ENCODE measurements at regions not wholly inside any gene's neighbourhood (a gene's known extent, or its start where the extent isn't known, plus 50 kb on each side); places are given as distances from the start of the nearest gene placed in this dataset.

DNA sequence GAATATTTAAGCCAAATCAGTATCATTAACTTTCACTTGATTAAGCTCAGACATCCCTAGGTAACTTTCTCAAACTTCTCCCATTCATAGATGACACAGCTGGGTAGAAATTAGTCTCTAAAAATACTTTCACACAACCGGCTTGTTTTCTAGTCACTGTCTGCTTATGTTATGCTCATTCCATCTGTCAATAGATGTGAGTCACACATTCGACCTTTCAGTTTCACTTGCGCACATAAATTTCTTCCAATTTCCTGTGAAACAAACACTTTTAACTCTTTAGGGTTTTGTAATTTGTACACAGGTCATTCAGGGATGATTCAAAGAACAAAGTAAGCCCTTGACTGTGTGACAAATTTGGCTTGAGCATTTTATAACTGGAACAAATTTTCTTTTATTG is 723.0 kb downstream of the KCNA4 start:
- Mint-ChIP-seq H3K27me3 (ENCODE audit: low read depth, poor library complexity) (no peaks in the 10 kb centered on the region), H3K4me1 (no peaks in the 10 kb centered on the region), H3K27ac (no peak overlapping the region), H3K36me3 (ENCODE audit: low read depth) (no peaks in the 10 kb centered on the region), H3K9me3 (no peaks in the 10 kb centered on the region), H3K4me3 (no peak overlapping the region)
- no peak for DNase-seq
- TF ChIP-seq, protein P1, sequence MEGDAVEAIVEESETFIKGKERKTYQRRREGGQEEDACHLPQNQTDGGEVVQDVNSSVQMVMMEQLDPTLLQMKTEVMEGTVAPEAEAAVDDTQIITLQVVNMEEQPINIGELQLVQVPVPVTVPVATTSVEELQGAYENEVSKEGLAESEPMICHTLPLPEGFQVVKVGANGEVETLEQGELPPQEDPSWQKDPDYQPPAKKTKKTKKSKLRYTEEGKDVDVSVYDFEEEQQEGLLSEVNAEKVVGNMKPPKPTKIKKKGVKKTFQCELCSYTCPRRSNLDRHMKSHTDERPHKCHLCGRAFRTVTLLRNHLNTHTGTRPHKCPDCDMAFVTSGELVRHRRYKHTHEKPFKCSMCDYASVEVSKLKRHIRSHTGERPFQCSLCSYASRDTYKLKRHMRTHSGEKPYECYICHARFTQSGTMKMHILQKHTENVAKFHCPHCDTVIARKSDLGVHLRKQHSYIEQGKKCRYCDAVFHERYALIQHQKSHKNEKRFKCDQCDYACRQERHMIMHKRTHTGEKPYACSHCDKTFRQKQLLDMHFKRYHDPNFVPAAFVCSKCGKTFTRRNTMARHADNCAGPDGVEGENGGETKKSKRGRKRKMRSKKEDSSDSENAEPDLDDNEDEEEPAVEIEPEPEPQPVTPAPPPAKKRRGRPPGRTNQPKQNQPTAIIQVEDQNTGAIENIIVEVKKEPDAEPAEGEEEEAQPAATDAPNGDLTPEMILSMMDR (IDR thresholded peaks at IDR 0.05): no peak

DNA sequence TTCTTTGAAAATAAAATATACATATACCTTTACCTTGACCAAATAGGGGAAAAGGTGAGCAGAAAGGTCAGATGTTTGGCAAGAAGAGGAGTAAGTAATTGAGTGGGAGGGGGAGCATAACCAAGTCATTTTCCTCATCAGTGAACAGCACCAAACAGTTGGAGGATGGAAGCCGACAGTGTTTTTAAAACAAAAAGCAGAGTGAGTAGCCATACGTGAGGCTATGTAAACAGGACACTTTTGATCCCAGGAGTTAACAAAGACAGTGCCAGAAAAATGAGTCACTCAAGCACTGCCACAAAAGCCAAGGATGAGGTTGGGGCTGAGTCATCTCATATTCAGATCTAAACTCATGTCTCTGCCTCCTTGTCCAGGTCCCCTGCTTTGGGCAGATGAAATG is 734.7 kb downstream of the KCNA4 start:
- no peaks in the 10 kb centered on the region for H3K36me3 Mint-ChIP-seq (ENCODE audit: low read depth)
- TF ChIP-seq, protein P1 (IDR thresholded peaks at IDR 0.05): no peak
- no peaks in the 10 kb centered on the region for H3K9me3 Mint-ChIP-seq
- H3K4me1 Mint-ChIP-seq: peaks cover 14% of the 10 kb centered on the region
- DNase-seq: no peak
- H3K27me3 Mint-ChIP-seq (ENCODE audit: low read depth, poor library complexity): peaks cover 2% of the 10 kb centered on the region
- H3K27ac Mint-ChIP-seq: peak overlapping the region; percentile 43
- no peak overlapping the region for H3K4me3 Mint-ChIP-seq

DNA sequence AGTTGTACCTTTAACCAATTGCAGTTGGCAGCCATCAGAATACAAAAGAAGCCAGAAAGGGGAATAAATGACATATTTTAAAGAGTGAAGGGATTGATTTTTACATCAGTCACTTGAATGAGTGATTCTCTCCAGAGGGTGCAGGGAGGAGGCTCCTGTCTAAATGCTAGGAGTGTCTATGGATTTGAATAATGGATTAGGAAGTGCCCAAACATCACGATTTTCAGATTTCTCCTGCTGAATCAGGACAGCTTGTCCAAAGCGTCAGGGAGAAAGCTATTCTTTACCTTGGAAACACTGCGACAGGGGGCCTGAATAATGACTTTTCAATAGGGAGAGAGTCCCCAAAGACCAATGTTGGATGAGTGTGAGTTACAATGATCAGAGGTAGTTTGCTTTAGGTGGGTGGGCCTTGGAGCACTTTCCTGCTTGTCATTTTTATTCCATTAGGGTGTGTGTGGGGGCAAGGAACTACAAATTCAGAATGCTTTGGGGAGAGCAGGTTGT is 735.5 kb downstream of the KCNA4 start:
- TF ChIP-seq, protein P1 (IDR thresholded peaks at IDR 0.05): no peak
- H3K27ac Mint-ChIP-seq: no peak overlapping the region

DNA sequence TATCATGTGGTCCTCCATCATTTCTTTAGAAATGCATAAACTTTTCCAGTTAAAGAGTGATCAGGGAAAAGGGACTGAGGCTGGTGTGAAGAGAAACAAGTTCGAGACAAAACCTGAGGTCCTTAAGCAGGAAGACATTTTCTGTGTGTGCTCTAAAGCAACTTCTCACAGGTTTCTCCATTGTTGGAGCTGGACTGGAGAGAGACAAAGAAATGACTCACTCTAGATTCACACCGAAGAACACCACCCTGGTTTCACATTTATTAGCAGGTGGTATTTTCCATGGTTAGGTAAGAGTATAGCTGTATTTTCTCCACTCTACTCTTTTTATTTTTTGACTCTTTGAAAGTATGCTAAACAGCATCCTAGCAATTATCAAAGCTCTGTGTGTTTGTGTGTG is 736.4 kb downstream of the KCNA4 start:
- Mint-ChIP-seq H3K4me1 (peaks cover 14% of the 10 kb centered on the region), H3K9me3 (no peaks in the 10 kb centered on the region), H3K36me3 (ENCODE audit: low read depth) (no peaks in the 10 kb centered on the region), H3K4me3 (no peak overlapping the region), H3K27me3 (ENCODE audit: low read depth, poor library complexity) (no peaks in the 10 kb centered on the region), H3K27ac (no peak overlapping the region)
- TF ChIP-seq, protein P1 (IDR thresholded peaks at IDR 0.05): no peak
- DNase-seq: no peak

More for the DNA sequence above, 735.5 kb downstream of the KCNA4 start:
- peaks cover 14% of the 10 kb centered on the region for H3K4me1 Mint-ChIP-seq
- no peaks in the 10 kb centered on the region for H3K27me3 Mint-ChIP-seq (ENCODE audit: low read depth, poor library complexity)
- no peaks in the 10 kb centered on the region for H3K9me3 Mint-ChIP-seq
- no peak overlapping the region for H3K4me3 Mint-ChIP-seq
- no peaks in the 10 kb centered on the region for H3K36me3 Mint-ChIP-seq (ENCODE audit: low read depth)
- DNase-seq: no peak

DNA sequence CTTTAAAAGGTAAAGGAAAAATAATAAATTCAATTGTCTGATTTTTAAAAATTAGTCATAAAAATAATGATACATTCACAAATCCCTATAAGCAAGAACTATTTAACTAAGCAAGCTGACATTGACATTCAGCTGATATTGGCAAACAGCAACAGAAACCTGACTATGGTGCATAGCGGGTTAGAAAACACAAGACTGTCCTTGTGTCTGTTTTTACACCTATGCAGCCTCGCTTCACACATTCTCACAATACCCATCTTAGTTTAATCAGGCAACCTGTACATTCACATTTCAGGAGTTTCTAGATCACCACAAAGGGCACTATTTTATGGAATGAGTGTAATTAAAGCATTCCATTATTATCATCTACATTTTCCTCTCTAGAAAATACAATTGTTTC is 737.1 kb downstream of the KCNA4 start:
- no peaks in the 10 kb centered on the region for H3K27me3 Mint-ChIP-seq (ENCODE audit: low read depth, poor library complexity)
- no peak overlapping the region for H3K4me3 Mint-ChIP-seq
- TF ChIP-seq, protein P1 (IDR thresholded peaks at IDR 0.05): no peak
- H3K9me3 Mint-ChIP-seq: no peaks in the 10 kb centered on the region
- H3K36me3 Mint-ChIP-seq (ENCODE audit: low read depth): no peaks in the 10 kb centered on the region
- peaks cover 14% of the 10 kb centered on the region for H3K4me1 Mint-ChIP-seq
- H3K27ac Mint-ChIP-seq: no peak overlapping the region
- no peak for DNase-seq

DNA sequence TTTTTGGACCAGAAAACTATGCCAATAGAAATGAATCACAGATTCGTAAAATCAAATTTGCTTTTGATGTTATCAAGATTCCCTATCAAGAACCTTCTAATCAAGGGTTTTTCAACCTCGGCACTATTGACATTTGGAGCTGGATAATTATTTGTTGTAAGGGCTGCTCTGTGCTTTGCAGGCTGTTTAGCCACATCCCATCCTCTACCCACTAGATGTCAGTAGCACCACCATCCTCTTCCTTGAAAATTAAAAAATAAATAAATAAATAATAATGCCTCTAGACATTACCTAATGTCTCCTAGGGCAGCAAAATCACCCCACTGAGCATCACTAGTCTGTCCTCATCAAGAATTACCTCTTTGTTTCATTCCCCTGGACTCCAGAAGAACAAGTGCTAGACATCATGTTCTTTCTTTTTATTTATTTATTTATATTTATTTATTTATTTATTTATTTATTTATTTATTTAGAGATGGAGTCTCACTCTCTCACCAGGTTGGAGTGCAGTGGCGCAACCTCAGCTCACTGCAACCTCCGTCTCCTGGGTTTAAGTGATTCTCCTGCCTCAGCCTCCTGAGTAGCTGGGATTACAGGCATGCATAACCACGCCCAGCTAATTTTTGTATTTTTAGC is 744.7 kb downstream of the KCNA4 start:
- Mint-ChIP-seq H3K27me3 (ENCODE audit: low read depth, poor library complexity) (no peaks in the 10 kb centered on the region), H3K4me1 (no peaks in the 10 kb centered on the region), H3K27ac (no peak overlapping the region), H3K9me3 (no peaks in the 10 kb centered on the region), H3K36me3 (ENCODE audit: low read depth) (no peaks in the 10 kb centered on the region), H3K4me3 (no peak overlapping the region)
- no peak for DNase-seq
- TF ChIP-seq, protein P1 (IDR thresholded peaks at IDR 0.05): peak; percentile 7

All from nephron progenitor cell (in vitro differentiated cells).